ENCODE measurements at regions not wholly inside any gene's neighbourhood (a gene's known extent, or its start where the extent isn't known, plus 50 kb on each side); places are given as distances from the start of the nearest gene placed in this dataset.
"Not testable (repeated sequence)": the region's sequence is repeated elsewhere in the genome, so short reads cannot be mapped to it uniquely, and the experiment has no call there.

DNA sequence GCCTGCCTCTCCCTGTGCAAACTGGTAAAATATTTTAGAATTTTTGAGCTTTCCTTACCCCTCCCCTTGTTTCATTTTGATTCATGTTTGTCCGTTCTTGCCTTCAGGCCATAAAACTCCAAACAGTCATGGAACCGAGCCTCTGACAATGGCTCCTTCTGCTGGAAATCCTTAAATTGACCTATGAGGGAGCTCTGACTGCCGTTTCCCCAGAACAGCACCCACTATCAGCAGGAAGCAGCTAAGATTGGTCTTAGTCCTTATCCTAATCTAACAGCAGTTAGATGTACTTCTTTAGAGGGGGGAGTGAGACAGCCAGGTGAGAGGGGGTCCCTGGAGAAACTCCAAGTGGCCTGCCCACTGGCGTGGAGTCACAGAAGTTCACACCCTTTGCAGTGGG, 106.7 kb downstream of the FAM174A start:
- H3K4me1 ChIP-seq (ENCODE audit: control insufficient read depth in 2 of 2, insufficient read depth in 2 of 2, low read length in 1 of 2), result no peaks in the 10 kb centered on the region
- no peaks in the 10 kb centered on the region for H3K9me3 ChIP-seq (ENCODE audit: control insufficient read depth in 2 of 2, insufficient read depth in 1 of 2, low read depth in 1 of 2, low read length in 1 of 2)
- 48 to 59% methylated on average over 4 of the region's 4 CpGs for WGBS, 2 donors

DNA sequence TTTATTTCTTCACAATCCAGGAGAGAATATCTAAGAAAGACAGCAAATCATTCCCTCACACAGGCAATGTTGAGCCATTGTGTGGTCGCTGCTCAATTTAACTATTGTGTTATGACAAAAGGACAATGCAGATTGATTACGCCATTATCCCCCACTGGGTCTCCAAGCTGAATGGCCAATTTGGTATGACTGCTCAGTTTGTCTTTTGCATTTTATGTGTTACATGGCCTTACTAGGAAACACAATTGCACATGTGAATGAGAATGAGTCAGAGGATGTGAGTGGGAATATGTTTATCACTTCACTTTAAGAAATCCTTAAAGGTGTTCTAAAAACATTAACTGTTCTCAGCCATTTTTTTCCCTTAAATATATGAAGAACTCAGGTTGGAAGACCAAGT, 108.3 kb downstream of the FAM174A start:
- Histone ChIP-seq H3K9me3 (ENCODE audit: control insufficient read depth in 2 of 2, insufficient read depth in 1 of 2, low read depth in 1 of 2, low read length in 1 of 2) (no peaks in the 10 kb centered on the region), H3K36me3 (ENCODE audit: control insufficient read depth in 2 of 2, insufficient read depth in 2 of 2, low read length in 1 of 2) (no peaks in the 10 kb centered on the region), H3K4me1 (ENCODE audit: control insufficient read depth in 2 of 2, insufficient read depth in 2 of 2, low read length in 1 of 2) (no peaks in the 10 kb centered on the region), H3K27ac (ENCODE audit: low read depth in 2 of 2, low read length in 1 of 2) (no peak overlapping the region), H3K4me3 (ENCODE audit: low read depth in 1 of 2, low read length in 2 of 2) (no peak overlapping the region), H3K27me3 (ENCODE audit: control insufficient read depth in 1 of 2, insufficient read depth in 2 of 2, low read length in 2 of 2) (no peaks in the 10 kb centered on the region)
- WGBS, 2 donors, result 86 to 88% methylated on average over 2 of the region's 2 CpGs

More for the DNA sequence above, 106.7 kb downstream of the FAM174A start:
- Histone ChIP-seq H3K36me3 (ENCODE audit: control insufficient read depth in 2 of 2, insufficient read depth in 2 of 2, low read length in 1 of 2) (no peaks in the 10 kb centered on the region), H3K27ac (ENCODE audit: low read depth in 2 of 2, low read length in 1 of 2) (no peak overlapping the region), H3K27me3 (ENCODE audit: control insufficient read depth in 1 of 2, insufficient read depth in 2 of 2, low read length in 2 of 2) (no peaks in the 10 kb centered on the region), H3K4me3 (ENCODE audit: low read depth in 1 of 2, low read length in 2 of 2) (no peak overlapping the region)

DNA sequence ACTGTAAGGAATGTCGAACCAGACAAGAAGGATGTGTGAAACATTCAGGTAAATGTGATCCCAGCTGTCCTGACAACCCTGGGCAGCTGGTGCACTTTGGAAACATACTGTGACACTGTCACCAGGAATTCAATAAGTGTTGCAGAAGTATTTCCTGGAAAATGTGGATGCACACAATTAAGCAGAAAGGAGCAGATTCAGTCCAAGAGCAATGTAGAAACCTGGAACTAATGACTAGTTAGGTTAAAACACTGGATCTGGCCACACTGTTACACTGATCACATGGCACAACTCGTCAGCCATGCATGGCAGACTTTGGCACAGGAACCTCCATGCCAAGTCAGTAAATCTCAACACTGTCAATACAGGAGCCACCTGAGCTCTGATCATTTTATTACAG, 109.0 kb downstream of the FAM174A start:
- Histone ChIP-seq H3K27me3 (ENCODE audit: control insufficient read depth in 1 of 2, insufficient read depth in 2 of 2, low read length in 2 of 2) (no peaks in the 10 kb centered on the region), H3K27ac (ENCODE audit: low read depth in 2 of 2, low read length in 1 of 2) (no peak overlapping the region), H3K4me1 (ENCODE audit: control insufficient read depth in 2 of 2, insufficient read depth in 2 of 2, low read length in 1 of 2) (no peaks in the 10 kb centered on the region), H3K36me3 (ENCODE audit: control insufficient read depth in 2 of 2, insufficient read depth in 2 of 2, low read length in 1 of 2) (no peaks in the 10 kb centered on the region), H3K9me3 (ENCODE audit: control insufficient read depth in 2 of 2, insufficient read depth in 1 of 2, low read depth in 1 of 2, low read length in 1 of 2) (no peaks in the 10 kb centered on the region), H3K4me3 (ENCODE audit: low read depth in 1 of 2, low read length in 2 of 2) (no peak overlapping the region)
- 53 to 61% methylated on average over 2 of the region's 2 CpGs for WGBS, 2 donors

DNA sequence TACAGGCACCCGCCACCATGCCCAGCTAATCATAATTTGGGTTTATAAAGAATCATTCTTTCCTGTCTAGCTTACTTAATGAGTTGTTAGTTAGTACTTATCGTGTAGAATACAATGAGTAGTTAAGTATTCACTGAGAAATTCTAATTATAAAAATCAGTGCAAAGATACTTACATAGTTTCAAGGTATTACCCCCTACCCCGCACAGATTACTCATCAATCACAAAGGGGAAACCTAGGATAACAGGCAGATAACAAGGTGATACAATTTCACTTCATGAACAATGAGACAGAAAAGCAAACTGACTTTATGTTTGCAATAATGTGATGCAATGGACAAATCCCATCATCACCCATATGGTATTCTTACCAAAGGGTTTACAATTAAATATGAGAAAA, 109.6 kb downstream of the FAM174A start:
- 63 to 77% methylated on average over 3 of the region's 3 CpGs for WGBS, 2 donors
- Histone ChIP-seq H3K4me3 (ENCODE audit: low read depth in 1 of 2, low read length in 2 of 2) (no peak overlapping the region), H3K9me3 (ENCODE audit: control insufficient read depth in 2 of 2, insufficient read depth in 1 of 2, low read depth in 1 of 2, low read length in 1 of 2) (no peaks in the 10 kb centered on the region), H3K4me1 (ENCODE audit: control insufficient read depth in 2 of 2, insufficient read depth in 2 of 2, low read length in 1 of 2) (no peaks in the 10 kb centered on the region), H3K27ac (ENCODE audit: low read depth in 2 of 2, low read length in 1 of 2) (no peak overlapping the region), H3K27me3 (ENCODE audit: control insufficient read depth in 1 of 2, insufficient read depth in 2 of 2, low read length in 2 of 2) (no peaks in the 10 kb centered on the region), H3K36me3 (ENCODE audit: control insufficient read depth in 2 of 2, insufficient read depth in 2 of 2, low read length in 1 of 2) (no peaks in the 10 kb centered on the region)

DNA sequence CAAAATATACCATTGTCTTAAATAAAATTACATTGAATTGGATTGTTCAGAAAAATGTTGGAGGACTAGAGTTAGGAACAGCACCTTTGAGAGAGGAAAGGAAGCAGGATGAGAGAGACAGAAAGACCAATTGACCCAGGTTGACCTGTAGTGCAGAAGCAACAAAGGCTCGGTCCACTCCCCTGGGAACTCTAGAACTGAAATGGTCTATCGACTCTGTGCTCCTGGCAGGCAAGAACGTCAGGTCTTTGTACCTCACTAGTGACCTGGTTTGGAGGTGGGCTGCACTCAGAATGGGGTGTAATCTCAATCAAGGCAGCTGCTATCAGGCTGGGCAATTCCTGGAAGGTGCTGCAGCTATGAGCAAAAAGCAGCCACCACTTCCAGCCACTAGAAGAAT, 110.8 kb downstream of the FAM174A start:
- no peak overlapping the region for H3K27ac ChIP-seq (ENCODE audit: low read depth in 2 of 2, low read length in 1 of 2)
- no peaks in the 10 kb centered on the region for H3K4me1 ChIP-seq (ENCODE audit: control insufficient read depth in 2 of 2, insufficient read depth in 2 of 2, low read length in 1 of 2)
- no peak overlapping the region for H3K4me3 ChIP-seq (ENCODE audit: low read depth in 1 of 2, low read length in 2 of 2)
- no peaks in the 10 kb centered on the region for H3K36me3 ChIP-seq (ENCODE audit: control insufficient read depth in 2 of 2, insufficient read depth in 2 of 2, low read length in 1 of 2)
- 83 to 85% methylated on average over 3 of the region's 3 CpGs for WGBS, 2 donors
- no peaks in the 10 kb centered on the region for H3K9me3 ChIP-seq (ENCODE audit: control insufficient read depth in 2 of 2, insufficient read depth in 1 of 2, low read depth in 1 of 2, low read length in 1 of 2)
- no peaks in the 10 kb centered on the region for H3K27me3 ChIP-seq (ENCODE audit: control insufficient read depth in 1 of 2, insufficient read depth in 2 of 2, low read length in 2 of 2)

DNA sequence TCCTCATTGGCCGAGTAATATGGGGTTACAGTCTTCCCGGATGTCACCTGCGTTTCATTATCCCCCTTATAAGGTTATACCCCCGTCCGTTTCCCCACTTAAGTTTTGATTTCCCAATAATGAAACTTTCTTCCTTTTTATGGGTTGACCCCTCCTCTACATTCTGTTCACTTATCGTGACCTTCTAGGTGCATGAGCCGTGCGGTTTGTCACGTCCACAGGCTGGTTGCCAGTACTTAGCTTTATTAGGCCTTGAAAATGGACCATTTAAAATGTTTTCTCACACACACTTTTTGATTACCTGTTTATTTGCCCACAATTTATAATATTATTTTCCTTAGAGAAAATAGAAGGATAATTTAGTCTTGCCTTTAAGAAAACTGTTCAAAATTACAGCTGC, 111.5 kb downstream of the FAM174A start:
- Histone ChIP-seq H3K27me3 (ENCODE audit: control insufficient read depth in 1 of 2, insufficient read depth in 2 of 2, low read length in 2 of 2) (no peaks in the 10 kb centered on the region), H3K4me3 (ENCODE audit: low read depth in 1 of 2, low read length in 2 of 2) (no peak overlapping the region), H3K9me3 (ENCODE audit: control insufficient read depth in 2 of 2, insufficient read depth in 1 of 2, low read depth in 1 of 2, low read length in 1 of 2) (no peaks in the 10 kb centered on the region), H3K36me3 (ENCODE audit: control insufficient read depth in 2 of 2, insufficient read depth in 2 of 2, low read length in 1 of 2) (no peaks in the 10 kb centered on the region), H3K27ac (ENCODE audit: low read depth in 2 of 2, low read length in 1 of 2) (no peak overlapping the region), H3K4me1 (ENCODE audit: control insufficient read depth in 2 of 2, insufficient read depth in 2 of 2, low read length in 1 of 2) (no peaks in the 10 kb centered on the region)
- WGBS, 2 donors, result 85 to 91% methylated on average over 9 of the region's 9 CpGs

DNA sequence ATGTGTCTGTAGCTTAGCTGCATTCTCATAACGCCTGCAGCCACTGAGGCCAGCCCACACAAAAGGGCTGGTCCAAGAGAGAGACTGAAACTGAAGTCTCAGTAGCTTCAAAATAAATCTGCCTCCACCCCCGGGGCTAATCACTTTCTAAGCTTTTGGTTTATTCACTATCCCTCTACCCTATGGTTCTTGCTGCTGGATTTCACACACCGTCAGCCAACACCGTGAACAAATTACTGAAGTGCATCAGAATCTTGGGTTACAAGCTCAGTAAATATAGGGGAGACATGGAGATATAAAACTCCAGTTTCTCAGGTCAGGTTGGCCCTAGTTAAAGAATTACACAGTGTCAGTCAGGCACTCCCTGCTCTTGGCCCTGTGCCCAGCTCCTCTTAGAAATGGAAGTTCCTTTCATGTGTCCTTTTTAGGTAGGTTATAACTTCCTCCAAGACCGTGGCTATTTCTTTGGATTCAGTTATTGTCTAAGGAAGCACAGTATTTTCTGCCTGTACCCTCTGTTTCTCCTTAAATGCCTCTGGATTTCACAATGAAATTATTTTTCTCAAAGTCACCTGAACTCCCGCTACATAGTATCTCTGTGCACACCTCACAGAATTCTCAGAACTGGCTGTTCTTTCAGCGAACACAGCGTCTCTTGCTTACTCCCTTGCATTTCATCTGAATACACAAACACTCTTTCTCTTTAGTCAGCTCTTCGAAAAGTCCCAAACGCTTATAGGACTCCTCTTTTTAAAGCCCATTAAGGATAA, 112.5 kb downstream of the FAM174A start:
- Histone ChIP-seq H3K36me3 (ENCODE audit: control insufficient read depth in 2 of 2, insufficient read depth in 2 of 2, low read length in 1 of 2) (no peaks in the 10 kb centered on the region), H3K4me1 (ENCODE audit: control insufficient read depth in 2 of 2, insufficient read depth in 2 of 2, low read length in 1 of 2) (no peaks in the 10 kb centered on the region), H3K9me3 (ENCODE audit: control insufficient read depth in 2 of 2, insufficient read depth in 1 of 2, low read depth in 1 of 2, low read length in 1 of 2) (no peaks in the 10 kb centered on the region), H3K27ac (ENCODE audit: low read depth in 2 of 2, low read length in 1 of 2) (no peak overlapping the region), H3K27me3 (ENCODE audit: control insufficient read depth in 1 of 2, insufficient read depth in 2 of 2, low read length in 2 of 2) (no peaks in the 10 kb centered on the region), H3K4me3 (ENCODE audit: low read depth in 1 of 2, low read length in 2 of 2) (peak overlapping the region in 1 of 2 donors; percentile 28)
- 41 to 43% methylated on average over 10 of the region's 10 CpGs for WGBS, 2 donors

DNA sequence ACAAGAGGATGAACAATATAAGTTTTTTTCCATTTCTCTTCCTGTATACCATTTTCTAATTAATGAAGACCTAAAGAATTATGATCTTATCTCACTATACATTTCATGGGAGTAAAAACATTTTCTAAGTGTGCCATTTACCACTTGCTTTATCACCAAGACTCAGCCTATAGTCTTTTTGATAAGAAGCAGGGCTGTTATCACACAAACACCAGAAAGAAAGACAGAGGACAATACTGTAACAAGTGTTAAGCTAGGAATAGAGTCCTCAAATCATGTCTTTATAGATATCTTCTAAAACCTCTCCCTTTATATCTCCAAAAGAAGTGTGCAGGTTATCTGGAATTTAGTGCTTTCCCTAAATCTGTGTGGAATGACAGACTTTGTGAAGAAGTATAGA, 119.7 kb downstream of the FAM174A start:
- no peaks in the 10 kb centered on the region for H3K9me3 ChIP-seq (ENCODE audit: control insufficient read depth in 2 of 2, insufficient read depth in 1 of 2, low read depth in 1 of 2, low read length in 1 of 2)
- H3K4me1 ChIP-seq (ENCODE audit: control insufficient read depth in 2 of 2, insufficient read depth in 2 of 2, low read length in 1 of 2), result no peaks in the 10 kb centered on the region
- H3K27ac ChIP-seq (ENCODE audit: low read depth in 2 of 2, low read length in 1 of 2), result no peak overlapping the region
- no peak overlapping the region for H3K4me3 ChIP-seq (ENCODE audit: low read depth in 1 of 2, low read length in 2 of 2)
- no peaks in the 10 kb centered on the region for H3K27me3 ChIP-seq (ENCODE audit: control insufficient read depth in 1 of 2, insufficient read depth in 2 of 2, low read length in 2 of 2)
- no peaks in the 10 kb centered on the region for H3K36me3 ChIP-seq (ENCODE audit: control insufficient read depth in 2 of 2, insufficient read depth in 2 of 2, low read length in 1 of 2)

DNA sequence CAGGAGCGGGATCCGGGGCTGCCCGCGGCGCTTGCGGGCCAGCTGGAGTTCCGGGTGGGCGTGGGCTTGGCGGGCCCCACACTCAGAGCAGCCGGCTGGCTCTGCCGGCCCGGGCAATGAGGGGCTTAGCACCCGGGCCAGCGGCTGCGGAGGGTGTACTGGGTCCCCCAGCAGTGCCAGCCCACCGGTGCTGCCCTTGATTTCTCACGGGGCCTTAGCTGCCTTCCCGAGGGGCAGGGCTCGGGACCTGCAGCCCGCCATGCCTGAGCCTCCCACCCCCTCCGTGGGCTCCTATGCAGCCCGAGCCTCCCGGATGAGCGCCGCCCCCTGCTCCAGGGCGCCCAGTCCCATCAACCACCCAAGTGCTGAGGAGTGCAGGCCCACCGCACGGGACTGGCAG, 121.6 kb downstream of the FAM174A start:
- H3K4me3 ChIP-seq (ENCODE audit: low read depth in 1 of 2, low read length in 2 of 2); H3K27ac ChIP-seq (ENCODE audit: low read depth in 2 of 2, low read length in 1 of 2); H3K9me3 ChIP-seq (ENCODE audit: control insufficient read depth in 2 of 2, insufficient read depth in 1 of 2, low read depth in 1 of 2, low read length in 1 of 2); H3K4me1 ChIP-seq (ENCODE audit: control insufficient read depth in 2 of 2, insufficient read depth in 2 of 2, low read length in 1 of 2); H3K27me3 ChIP-seq (ENCODE audit: control insufficient read depth in 1 of 2, insufficient read depth in 2 of 2, low read length in 2 of 2); H3K36me3 ChIP-seq (ENCODE audit: control insufficient read depth in 2 of 2, insufficient read depth in 2 of 2, low read length in 1 of 2): not testable (repeated sequence)
- 90 to 92% methylated on average over 18 to 28 of the region's 28 CpGs for WGBS, 2 donors

DNA sequence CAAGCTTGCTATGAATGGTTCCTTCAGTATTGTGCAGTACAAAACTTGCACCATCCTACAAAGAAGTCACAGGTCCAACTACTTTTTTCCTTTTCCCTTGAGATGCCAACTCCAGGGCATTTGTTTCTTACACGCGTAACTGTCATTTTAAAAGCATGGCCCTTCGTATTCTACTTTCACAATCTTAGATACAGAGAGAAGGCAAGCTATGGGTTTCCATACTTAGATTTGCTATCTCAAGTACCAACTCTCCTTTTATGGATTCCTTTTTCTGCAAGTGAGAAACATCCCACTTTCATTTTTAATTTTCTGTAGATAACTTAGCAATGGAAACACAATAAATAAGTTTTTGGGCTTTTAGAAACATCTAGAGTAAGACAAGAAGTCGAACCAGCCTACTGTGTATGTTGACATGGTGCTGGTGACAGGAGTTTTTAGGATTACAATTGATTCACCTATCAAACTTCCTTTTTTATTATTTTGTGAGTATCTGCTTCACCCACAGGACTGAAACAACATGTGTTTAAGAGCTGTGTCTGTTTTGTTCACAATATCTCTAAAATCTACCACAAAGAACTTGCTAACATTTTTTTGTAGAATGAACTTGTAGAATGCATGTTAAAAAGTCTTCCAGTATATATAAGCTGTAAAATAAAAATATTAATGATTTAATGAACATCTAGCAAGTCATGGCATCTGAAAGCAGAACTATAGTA, 124.1 kb downstream of the FAM174A start:
- Histone ChIP-seq H3K4me3 (ENCODE audit: low read depth in 1 of 2, low read length in 2 of 2) (no peak overlapping the region), H3K36me3 (ENCODE audit: control insufficient read depth in 2 of 2, insufficient read depth in 2 of 2, low read length in 1 of 2) (no peaks in the 10 kb centered on the region), H3K4me1 (ENCODE audit: control insufficient read depth in 2 of 2, insufficient read depth in 2 of 2, low read length in 1 of 2) (no peaks in the 10 kb centered on the region), H3K9me3 (ENCODE audit: control insufficient read depth in 2 of 2, insufficient read depth in 1 of 2, low read depth in 1 of 2, low read length in 1 of 2) (no peaks in the 10 kb centered on the region), H3K27ac (ENCODE audit: low read depth in 2 of 2, low read length in 1 of 2) (no peak overlapping the region), H3K27me3 (ENCODE audit: control insufficient read depth in 1 of 2, insufficient read depth in 2 of 2, low read length in 2 of 2) (no peaks in the 10 kb centered on the region)
- 87 to 94% methylated on average over 4 of the region's 4 CpGs for WGBS, 2 donors

Measured in esophagus (tissue), 2 donors.